NCI-H345 treated with DMSO at 0.1 percent for 48 hours (cell line): ENCODE measurements at regions not wholly inside any gene's neighbourhood (a gene's known extent, or its start where the extent isn't known, plus 50 kb on each side); places are given as distances from the start of the nearest gene placed in this dataset.
"Not testable (repeated sequence)": the region's sequence is repeated elsewhere in the genome, so short reads cannot be mapped to it uniquely, and the experiment has no call there.

Experiments used
- DNase-seq: peaks from one replicate; lab custom pipeline; 2025; ENCODE audit not compliant: unreplicated experiment; lab: John Stamatoyannopoulos, UW

DNA sequence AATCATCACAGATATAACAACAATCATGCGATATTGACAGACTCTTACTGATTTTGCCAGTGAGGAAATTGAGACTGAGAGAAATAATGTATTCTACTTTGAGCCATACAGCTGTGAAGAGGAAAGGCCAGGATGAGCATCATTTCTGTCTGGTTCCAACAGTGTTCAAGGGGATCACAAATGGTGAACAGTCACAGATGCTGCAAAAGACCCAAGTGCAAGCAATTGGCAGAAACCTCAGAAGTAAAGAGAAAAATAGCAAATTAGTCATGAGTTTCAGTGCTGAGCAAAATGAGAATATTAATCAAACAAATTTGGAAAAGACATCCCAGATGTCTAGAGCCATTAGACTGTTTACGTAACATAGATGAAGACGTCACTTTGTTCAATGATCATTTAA, 114.1 kb downstream of the RAB38 start:
- no peak for DNase-seq

DNA sequence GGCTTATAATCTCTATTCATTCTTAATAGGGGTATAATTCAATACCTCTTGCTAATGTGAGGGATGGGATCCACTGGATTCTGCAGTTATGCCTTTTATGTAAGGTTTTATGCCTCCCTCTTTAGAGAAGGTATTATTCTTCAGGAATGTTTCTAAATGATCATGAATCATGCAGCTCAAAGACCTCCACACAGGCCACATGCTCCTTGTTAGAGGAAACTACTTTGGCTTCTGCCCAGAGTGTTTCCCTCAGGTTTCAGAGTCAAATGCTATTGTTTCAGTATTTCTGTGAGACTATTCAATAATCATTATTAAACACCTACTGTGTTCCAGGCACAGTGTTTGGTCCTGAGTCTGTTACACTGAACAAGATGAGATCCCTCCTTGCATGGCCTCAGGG, 115.9 kb downstream of the RAB38 start:
- DNase-seq: no peak

DNA sequence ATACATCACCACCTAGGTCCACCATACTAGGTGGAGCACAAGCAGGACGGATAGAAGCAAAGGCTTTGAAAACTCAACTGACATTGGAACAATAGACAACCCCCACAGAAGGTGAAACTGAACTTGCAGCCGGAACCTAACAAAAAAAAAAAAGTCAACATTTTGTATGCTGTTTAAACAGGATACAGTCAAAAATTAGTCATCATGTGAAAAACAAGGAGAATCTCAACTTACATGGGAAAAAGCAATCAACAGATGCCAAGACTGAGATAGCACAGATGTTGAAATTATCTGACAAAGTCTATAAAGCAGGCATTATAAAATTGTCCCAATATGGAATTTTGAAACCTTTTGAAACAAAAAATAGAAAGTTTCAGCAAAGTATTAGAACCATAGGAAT, 123.8 kb downstream of the RAB38 start:
- no peak for DNase-seq

DNA sequence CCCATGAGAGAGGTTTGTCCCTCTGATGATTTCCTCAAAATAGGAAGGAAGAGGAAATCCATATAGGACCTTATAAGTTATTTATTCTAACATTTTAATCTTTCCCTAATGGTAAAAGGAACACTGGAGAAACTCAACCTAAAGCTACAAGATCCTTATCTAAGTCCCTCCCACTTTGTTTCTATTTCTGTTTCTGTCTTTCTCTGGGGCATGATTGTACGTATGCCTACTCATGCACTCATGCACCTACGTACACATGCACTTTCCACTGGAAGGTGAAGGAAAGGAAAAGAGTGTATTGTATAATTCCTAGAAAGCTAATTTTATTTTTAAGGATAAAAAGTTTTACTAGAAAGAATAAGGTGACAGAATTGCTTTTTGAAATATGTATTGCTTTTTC, 125.0 kb downstream of the RAB38 start:
- DNase-seq: no peak

DNA sequence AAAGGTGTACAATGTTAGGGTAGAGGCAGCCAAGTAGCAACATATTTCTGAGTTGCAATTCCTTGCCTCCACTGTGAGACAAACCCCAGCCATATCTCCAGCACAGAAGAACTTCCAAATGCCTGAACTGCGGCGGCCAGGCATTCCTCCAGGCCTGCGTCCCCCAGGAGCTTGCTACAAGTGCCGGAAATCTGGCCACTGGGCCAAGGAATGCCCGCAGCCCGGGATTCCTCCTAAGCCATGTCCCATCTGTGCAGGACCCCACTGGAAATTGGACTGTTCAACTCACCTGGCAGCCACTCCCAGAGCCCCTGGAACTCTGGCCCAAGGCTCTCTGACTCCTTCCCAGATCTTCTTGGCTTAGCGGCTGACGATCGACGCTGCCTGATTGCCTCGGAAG, 130.0 kb downstream of the RAB38 start:
- not testable (repeated sequence) for DNase-seq

DNA sequence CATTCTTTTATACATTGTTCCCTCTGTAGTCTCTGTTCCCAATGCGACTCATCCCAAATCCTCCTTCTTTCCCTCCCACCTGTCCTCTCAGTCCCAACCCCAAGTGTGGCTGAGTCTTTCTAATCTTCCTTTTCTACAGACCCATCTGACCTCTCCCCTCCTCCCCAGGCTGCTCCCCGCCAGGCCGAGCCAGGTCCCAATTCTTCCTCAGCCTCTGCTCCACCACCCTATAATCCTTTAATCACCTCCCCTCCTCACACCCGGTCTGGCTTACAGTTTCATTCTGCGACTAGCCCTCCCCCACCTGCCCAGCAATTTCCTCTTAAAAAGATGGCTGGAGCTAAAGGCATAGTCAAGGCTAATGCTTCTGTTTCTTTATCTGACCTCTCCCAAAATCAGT, 130.6 kb downstream of the RAB38 start:
- not testable (repeated sequence) for DNase-seq

DNA sequence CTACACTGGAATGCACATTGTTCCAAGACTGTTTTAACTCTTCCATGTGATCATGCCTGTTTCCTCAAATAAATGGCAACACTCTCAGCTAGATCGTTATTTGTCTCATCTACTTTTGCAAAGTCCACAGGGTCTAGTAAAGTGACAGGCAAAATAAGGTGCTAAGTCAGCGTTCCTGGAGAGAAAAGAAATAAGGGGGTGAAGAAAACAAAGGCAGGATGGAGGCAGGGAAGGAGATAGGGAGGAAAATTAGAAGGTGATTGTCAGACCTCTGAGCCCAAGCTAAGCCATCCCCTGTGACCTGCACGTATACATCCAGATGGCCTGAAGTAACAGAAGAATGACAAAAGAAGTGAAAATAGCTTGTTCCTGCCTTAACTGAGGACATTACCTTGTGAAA, 132.1 kb downstream of the RAB38 start:
- no peak for DNase-seq

DNA sequence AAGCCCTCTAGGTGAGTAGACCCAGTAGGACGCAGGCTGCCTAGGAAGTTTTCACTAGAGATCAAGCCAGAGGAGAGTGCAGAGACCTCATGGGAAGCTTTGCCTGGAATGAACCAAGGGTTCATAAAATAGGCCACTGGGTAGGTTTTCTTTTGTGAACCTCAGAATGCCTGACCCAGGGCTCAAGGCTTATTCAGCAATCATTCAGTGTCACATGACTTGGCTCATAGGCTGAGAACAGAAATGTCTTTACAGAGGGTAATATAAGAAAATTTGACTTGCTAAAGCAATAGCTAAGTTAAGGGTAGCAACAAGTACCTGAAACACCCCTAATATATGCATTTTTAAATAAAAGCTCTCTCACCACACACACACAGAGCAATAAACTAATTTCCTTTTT, 132.6 kb downstream of the RAB38 start:
- no peak for DNase-seq

DNA sequence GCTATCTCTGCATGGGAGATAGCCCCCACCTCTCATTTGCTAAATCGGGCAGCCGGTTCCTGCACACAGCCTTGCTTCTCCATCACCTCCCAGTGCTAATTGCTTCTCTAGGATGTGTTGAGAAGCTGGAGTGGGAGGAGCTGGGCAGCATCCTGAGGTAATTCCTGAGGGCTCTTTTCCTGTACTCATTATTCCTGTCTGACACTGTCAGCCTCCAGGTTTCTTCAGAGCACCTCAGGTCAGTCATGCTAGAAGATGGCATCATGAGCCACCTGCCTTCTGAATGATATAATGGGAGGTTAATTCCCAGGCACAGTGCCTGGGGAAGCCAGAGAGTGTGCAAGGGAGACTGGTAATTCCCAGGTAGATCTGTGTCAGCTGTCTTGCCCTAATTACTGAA, 133.0 kb downstream of the RAB38 start:
- no peak for DNase-seq

DNA sequence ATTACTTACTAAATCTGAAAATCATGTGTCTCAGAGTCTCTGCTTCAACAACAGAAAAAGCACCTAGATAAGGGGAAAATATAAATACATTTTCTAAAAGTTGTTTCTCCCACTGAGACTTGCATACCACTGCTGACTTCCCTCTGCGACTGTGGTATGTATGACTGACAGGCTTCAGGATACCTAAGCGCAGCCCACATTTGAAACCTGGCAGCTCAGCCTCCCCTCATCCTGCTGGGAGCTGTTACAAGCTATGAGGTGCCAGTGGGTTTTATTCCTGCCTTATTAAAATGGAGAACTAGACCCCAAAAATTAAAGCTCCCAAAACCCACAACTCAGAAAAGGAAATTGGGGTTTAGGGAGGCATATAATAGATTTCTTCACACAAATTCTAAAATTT, 133.6 kb downstream of the RAB38 start:
- no peak for DNase-seq

DNA sequence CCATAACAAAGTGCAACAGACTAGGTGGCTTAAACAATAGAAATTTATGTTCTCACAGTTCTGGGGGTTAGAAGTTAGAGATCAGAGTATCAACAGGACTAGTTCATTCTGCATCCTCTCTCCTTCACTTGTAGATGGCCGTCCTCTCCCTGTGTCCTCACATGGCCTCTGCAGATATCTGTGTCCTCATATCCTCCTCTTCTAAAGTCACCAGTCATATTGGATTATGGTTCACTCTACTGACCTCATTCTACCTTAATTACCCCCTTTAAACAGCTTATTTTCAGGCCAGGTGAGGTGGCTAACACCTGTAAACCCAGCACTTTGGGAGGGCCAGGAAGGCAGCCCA, 135.1 kb downstream of the RAB38 start:
- no peak for DNase-seq

DNA sequence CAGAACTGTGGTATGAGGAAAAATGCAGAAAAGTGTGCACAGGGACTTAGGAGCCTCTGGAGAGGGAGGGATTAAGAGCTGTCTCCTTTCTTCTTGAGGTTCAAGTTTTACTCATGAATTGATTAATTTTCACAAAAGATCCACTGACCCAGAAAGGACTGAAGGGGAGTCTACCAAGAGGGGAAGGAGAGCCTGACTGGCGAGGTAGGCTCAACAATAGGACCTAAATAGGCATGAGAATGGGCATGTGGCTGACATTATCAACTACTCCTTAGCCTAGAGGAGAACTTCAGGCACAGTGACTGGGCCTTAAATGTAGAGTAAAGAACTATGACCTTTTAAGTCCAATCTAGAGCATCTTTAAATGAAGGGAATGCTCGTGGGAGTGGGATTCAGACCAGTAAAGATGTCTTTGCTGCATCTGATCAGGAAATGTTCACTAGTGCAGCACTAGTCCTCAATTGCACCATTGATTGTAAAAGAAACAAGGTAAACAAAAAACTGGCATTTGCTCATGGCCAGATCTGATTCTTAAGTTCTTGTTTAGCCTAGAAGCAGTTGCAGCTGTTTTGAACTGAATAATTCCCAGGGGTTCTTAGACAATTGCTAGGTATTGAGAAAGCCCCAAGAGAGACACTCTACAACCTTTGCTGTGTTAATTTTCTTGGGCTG, 135.6 kb downstream of the RAB38 start:
- DNase-seq: no peak

DNA sequence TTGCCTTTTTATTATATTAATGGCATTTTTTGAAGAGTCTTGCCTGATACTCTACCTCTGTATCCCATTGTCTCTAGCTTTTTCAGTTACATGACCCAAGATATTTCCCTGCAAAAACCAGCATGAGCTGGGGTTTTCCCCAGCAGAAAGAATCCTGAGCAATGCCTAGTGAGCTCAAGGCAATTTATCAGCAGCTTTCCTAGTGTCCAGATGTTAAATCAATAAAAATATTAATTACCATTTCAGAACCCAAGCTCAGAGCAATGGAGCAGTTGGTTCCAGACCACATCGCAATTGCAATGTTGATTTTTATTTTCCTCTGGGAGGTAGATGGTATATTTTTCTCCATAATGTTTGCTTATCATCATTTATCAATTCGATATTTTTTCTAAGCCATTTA, 137.2 kb downstream of the RAB38 start:
- DNase-seq: no peak

DNA sequence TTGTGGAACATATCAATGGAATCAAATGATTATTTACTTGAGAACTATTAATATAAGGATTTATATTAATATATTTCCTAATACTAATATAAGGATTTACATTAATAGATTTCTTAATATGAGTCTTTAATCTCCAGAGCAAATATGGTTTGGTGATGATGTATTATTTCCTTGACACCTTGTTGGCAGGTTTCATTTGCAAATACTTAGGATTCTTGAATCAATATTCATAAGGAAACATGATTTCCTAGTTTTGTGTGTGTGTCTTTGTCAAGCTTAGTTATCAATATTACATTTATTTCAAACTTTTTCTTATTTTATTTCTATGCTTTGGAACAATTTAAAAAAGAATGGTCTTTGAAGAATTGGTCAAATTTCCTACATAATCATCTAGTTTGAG, 138.5 kb downstream of the RAB38 start:
- DNase-seq: no peak

DNA sequence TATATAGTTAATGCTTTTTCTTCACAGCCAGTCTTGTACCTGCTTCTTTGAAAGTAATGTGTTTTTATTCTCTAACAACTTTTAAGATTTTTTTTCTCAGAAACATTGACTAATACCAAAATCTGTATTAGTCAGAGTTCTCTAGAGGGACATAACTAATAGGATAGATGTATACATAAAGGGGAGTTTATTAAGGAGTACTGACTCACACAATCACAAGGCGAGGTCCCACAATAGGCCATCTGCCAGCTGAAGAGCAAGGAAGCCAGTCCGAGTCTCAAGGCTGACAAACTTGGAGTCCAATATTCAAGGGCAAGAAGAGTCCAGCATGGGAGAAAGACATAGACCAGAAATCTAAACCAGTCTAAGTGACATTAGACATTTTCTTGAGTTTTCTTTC, 140.0 kb downstream of the RAB38 start:
- no peak for DNase-seq

DNA sequence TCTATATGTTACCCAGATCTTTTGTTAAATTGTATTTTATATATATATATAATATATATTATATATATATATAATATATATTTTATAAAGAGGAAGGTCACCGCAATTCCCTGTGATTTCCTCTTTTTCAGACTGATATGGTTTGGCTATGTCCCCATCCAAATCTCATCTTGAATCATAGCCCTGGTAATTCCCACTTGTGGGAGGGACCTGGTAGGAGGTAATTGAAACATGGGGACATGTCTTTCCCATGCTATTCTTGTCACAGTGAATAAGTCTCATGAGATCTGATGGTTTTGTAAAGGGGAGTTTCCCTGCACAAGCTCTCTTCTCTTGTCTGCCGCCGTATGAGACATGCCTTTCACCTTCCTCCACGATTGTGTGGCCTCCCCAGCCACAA, 157.6 kb downstream of the RAB38 start:
- DNase-seq: no peak

DNA sequence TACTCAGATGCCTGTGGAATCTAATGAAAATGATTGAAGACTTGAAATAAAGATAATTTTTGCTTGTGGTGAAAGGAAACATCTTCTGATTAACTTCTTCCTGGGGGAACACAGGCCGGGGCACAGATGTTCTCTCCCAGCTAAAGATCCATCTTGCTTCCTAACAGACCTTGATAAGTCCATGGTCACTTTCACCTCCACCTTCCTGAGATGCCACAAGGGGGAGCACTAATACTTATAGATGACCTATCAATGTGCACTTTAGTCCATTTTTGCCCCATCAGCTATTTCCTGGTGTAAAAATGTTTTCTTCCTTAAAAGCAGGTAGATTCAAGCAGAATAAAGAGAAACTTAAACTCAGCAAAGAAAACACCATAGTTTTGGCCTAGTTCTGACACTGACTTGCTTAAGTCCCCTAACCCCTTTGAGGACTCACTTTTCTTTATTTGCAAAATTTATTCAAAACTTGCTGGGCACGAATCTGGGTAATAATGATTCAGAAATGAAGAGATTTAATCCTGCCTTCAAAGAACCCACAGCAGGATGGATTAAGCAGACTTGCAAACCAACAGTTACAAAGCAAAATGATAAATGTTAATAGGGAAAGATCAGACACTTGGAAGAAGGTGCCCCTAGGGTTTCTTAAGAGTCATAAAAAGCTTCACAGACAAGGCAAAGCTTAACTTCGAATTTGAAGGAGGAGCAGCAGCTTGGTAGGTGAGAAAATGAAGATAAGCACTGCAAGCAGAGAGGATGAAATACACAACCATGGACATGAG, 158.7 kb downstream of the RAB38 start:
- peak; percentile 56 for DNase-seq

DNA sequence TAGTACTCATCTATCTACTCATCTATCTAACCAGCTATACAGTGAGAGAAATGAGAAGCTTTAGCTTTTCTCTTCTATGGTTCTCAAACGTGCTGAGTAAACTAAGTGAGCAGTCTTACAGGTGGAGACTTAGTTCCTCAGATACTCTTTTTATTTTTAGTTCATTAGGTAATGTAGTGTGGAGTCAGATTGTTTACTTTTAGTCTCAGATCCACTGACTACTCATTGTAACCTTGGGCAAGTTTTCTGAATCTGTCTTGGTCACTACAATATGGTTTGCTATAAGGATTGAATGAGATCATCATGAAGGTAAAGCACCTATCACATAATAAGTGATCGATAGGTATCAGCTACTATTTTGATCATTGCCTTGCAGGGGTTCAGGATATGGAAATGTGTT, 160.1 kb downstream of the RAB38 start:
- no peak for DNase-seq

DNA sequence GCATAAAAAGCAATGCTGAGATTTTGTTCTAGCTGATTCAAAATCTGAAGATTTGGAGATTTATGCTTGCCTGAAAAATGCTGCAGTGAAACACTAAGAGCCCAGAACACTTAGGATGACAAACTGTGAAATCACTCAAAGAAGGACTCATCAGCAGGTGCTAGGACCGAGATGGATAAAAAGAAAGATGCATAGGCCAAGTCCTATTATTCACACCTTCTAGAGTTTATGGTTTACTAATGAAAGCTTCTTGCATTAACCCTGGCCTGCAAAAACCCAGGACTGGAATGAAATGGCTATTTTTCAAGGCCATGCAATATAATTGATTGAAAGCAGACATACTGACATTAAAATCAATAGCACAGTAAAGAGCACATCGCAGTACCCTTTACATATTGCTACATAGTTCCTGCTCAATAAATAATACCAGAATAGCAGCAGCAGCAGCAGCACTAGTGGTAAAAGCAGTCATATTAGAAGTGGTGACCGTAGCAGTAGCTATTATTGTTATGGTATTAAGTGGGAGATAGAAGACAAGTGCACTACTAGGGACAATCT, 161.7 kb downstream of the RAB38 start:
- no peak for DNase-seq

DNA sequence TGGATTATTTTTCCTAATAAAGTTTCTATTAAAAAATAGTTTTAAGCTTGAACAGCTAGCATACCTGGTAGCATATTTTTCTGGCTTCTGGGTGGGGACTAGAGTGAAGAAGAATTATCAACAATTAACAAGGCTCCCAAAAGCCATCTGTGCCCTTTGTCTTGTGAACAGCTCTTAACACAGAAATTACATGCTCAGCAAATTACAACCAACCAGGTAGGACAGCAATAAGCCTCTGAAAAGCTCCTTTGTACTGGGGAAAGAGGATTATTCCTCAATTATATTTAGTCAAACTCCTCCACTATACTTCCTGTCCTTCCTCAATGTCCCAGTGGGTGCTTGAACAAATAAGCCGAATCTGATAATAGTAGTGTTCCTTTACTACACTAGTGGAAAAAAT, 162.8 kb downstream of the RAB38 start:
- DNase-seq: peak; percentile 60

DNA sequence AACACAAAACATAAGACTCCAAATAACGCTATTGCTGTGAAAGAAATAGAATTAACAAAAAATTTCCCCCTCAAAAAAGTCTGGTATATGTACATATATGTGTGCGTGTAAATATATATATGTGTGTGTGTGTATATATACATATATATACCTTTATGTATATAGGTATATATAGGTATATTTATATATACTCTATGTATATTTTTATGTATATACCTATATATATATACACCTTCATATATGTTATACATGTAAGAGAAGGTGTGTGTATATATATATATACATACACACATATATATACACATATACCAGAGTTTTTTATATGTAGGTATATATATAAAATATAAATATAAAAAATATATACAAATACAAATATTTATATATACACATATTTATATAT, 199.2 kb downstream of the RAB38 start:
- DNase-seq: no peak

DNA sequence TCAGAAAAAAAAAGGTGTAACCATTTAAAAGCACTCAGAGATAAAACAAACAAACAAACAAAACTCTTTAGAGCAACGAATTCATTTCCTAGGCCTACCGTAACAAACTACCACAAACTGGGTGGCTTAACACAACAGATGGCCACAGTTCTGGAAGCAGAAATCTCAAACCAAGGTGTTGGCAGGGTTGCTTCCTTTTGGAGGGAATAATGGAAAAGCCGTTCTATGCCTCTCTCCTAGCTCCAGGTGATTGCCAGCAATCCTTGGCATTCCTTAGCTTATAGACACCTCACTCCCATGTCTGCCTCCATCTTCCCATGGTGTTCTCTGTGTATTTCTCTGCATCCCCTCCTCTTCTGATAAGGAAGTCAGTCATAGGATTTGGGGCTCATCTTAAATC, 200.4 kb downstream of the RAB38 start:
- no peak for DNase-seq

DNA sequence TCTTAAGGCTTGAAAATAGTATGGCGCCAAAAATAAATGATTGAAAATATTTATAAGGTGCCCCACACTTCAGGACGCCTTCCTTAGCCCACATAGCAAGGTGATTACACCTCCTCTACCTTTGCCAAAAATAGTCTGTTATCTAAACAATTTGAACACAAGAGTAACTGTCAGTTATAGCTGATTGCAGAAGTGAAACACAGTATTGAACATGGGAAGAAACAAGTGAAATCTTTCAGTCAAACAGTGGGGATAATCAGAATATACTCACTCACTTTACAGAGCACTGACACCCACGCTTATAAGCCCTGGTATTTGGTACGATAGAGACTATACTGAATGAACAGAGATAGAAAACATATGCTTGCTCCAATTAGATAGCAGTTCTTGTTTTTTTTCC, 203.1 kb downstream of the RAB38 start:
- DNase-seq: no peak
